GM23338 (cell line): ENCODE measurements at regions not wholly inside any gene's neighbourhood (a gene's known extent, or its start where the extent isn't known, plus 50 kb on each side); places are given as distances from the start of the nearest gene placed in this dataset.

Experiments
- ATAC-seq: fragments of 200-7000 bp; cut with Tn5 transposase; 3 replicates; pipeline ENCODE4 v1.9.1; 2020
- DNase-seq: peaks from one replicate; pipeline ENCODE4 v3.0.0-alpha.2; 2015; ENCODE audit warnings: low spot score
- H2AFZ ChIP-seq: fragments of 200-600 bp; sonication (generic); 2 replicates; pipeline ENCODE4 v1.8.0; 2016; ENCODE audit warnings: antibody characterized with exemption, mild to moderate bottlenecking, moderate library complexity
- H3F3A ChIP-seq: fragments of 200-600 bp; sonication (generic); replicated peaks from 2 replicates; pipeline ENCODE4 v1.8.0; 2017; ENCODE audit warnings: antibody characterized with exemption, mixed run types, low read depth
- H3K27ac ChIP-seq: fragments of 200-600 bp; sonication (generic); 2 replicates; pipeline ENCODE4 v1.6.1; 2016; ENCODE audit warnings: low read depth
- H3K27me3 ChIP-seq: fragments of 200-600 bp; sonication (generic); 2 replicates; pipeline ENCODE4 v1.8.0; 2016; ENCODE audit warnings: mild to moderate bottlenecking, mixed run types, moderate library complexity; ENCODE audit not compliant: insufficient read depth
- H3K36me3 ChIP-seq: fragments of 200-600 bp; sonication (generic); 2 replicates; pipeline ENCODE4 v1.8.0; 2016; ENCODE audit warnings: mild to moderate bottlenecking; ENCODE audit not compliant: insufficient read depth
- H3K4me1 ChIP-seq: fragments of 200-600 bp; sonication (generic); 2 replicates; pipeline ENCODE4 v1.8.0; 2016; ENCODE audit warnings: mild to moderate bottlenecking, moderate library complexity; ENCODE audit not compliant: insufficient read depth
- H3K4me2 ChIP-seq: fragments of 200-600 bp; sonication (generic); 2 replicates; pipeline ENCODE4 v1.7.1; 2017; ENCODE audit warnings: mixed run types
- H3K4me3 ChIP-seq: fragments of 200-600 bp; sonication (generic); 2 replicates; pipeline ENCODE4 v1.6.1; 2016; ENCODE audit warnings: mixed run types
- H3K79me2 ChIP-seq: fragments of 200-600 bp; sonication (generic); replicated peaks from 2 replicates; pipeline ENCODE4 v1.8.0; 2017; ENCODE audit warnings: mild to moderate bottlenecking; ENCODE audit not compliant: insufficient read depth
- H3K9me2 ChIP-seq: fragments of 200-600 bp; sonication (generic); 2 replicates; pipeline ENCODE4 v1.8.0; 2017; ENCODE audit not compliant: insufficient read depth
- H4K20me1 ChIP-seq: fragments of 200-600 bp; sonication (generic); replicated peaks from 2 replicates; pipeline ENCODE4 v1.8.0; 2017; ENCODE audit warnings: mild to moderate bottlenecking; ENCODE audit not compliant: insufficient read depth
- H3K27ac Mint-ChIP-seq: 2 replicates; pipeline ENCODE4 v1.8.0; 2020; ENCODE audit warnings: inconsistent platforms, mild to moderate bottlenecking, moderate library complexity, mixed read lengths
- H3K27me3 Mint-ChIP-seq: 3 replicates; pipeline ENCODE4 v1.8.0; 2022; ENCODE audit warnings: low read depth, mild to moderate bottlenecking, moderate library complexity, mixed read lengths, inconsistent platforms; ENCODE audit not compliant: insufficient read depth, poor library complexity
- H3K36me3 Mint-ChIP-seq: 3 replicates; pipeline ENCODE4 v1.8.0; 2021; ENCODE audit warnings: low read depth, mild to moderate bottlenecking, inconsistent platforms, moderate library complexity, mixed read lengths
- H3K4me1 Mint-ChIP-seq: 3 replicates; pipeline ENCODE4 v1.8.0; 2020; ENCODE audit warnings: mild to moderate bottlenecking, inconsistent platforms, mixed read lengths
- H3K4me3 Mint-ChIP-seq: 3 replicates; pipeline ENCODE4 v1.8.0; 2021; ENCODE audit warnings: moderate library complexity, mild to moderate bottlenecking, inconsistent platforms, mixed read lengths
- H3K9me3 Mint-ChIP-seq: 3 replicates; pipeline ENCODE4 v1.8.0; 2020; ENCODE audit warnings: moderate library complexity, mild to moderate bottlenecking, inconsistent platforms, mixed read lengths
- CREB1 ChIP-seq: fragments of 250-450 bp; sonication (Bioruptor Pico); IDR thresholded peaks from 2 replicates; pipeline ENCODE4 v1.5.0; 2020; ENCODE audit warnings: low read depth, mild to moderate bottlenecking, moderate library complexity
- EZH2 ChIP-seq: fragments of 200-600 bp; sonication (generic); IDR thresholded peaks from one replicate; pipeline ENCODE4 v1.8.0; 2017; ENCODE audit warnings: antibody characterized with exemption, mild to moderate bottlenecking, low read depth; ENCODE audit not compliant: unreplicated experiment
- EZH2phosphoT487 ChIP-seq: fragments of 200-600 bp; sonication (generic); IDR thresholded peaks from one replicate; pipeline ENCODE4 v1.8.1; 2018; ENCODE audit warnings: antibody characterized with exemption; ENCODE audit not compliant: unreplicated experiment
- JUNB ChIP-seq: IDR thresholded peaks from one replicate; pipeline ENCODE4 v1.6.1; 2016; ENCODE audit warnings: antibody characterized with exemption; ENCODE audit not compliant: unreplicated experiment
- NANOG ChIP-seq: IDR thresholded peaks from 2 replicates; pipeline ENCODE4 v1.6.1; 2016; ENCODE audit warnings: antibody characterized with exemption, borderline replicate concordance
- POLR2AphosphoS5 ChIP-seq: IDR thresholded peaks from 2 replicates; pipeline ENCODE4 v1.6.1; 2016; ENCODE audit warnings: antibody characterized with exemption, low read depth
- STAT1 ChIP-seq: IDR thresholded peaks from one replicate; pipeline ENCODE4 v1.6.1; 2016; ENCODE audit warnings: antibody characterized with exemption; ENCODE audit not compliant: unreplicated experiment
- ZNF114 ChIP-seq: fragments of 250-450 bp; sonication (Bioruptor Pico); IDR thresholded peaks from 2 replicates; pipeline ENCODE4 v1.5.0; 2020; ENCODE audit warnings: mild to moderate bottlenecking, moderate library complexity
- ZNF331 ChIP-seq: fragments of 250-450 bp; sonication (Bioruptor Pico); IDR thresholded peaks from 2 replicates; pipeline ENCODE4 v1.5.0; 2020; ENCODE audit warnings: low read depth, mild to moderate bottlenecking, moderate library complexity
- ZNF462 ChIP-seq: fragments of 250-450 bp; sonication (Bioruptor Pico); IDR thresholded peaks from 2 replicates; pipeline ENCODE4 v1.5.0; 2020; ENCODE audit warnings: mild to moderate bottlenecking, moderate library complexity
- TF ChIP-seq, protein P1 (sequence below), 2 experiments: fragments of 200-600 bp in 1 of 2; sonication (generic) in 1 of 2; conservative IDR thresholded peaks; 2 replicates each; pipeline versions ENCODE4 v1.5.1 to v1.6.1; 2016 to 2017; ENCODE audit warnings: antibody characterized with exemption in 2 of 2, low read depth in 2 of 2, mild to moderate bottlenecking in 2 of 2, moderate library complexity in 1 of 2
- TF ChIP-seq, protein P2 (sequence below): IDR thresholded peaks from 2 replicates; pipeline ENCODE4 v1.6.1; 2016; ENCODE audit warnings: antibody characterized with exemption
- TF ChIP-seq, protein P3 (sequence below): IDR thresholded peaks from one replicate; pipeline ENCODE4 v1.6.1; 2018; ENCODE audit warnings: antibody characterized with exemption; ENCODE audit not compliant: unreplicated experiment

- H4K20me1 ChIP-seq = no peaks in the 10 kb centered on the region
- H3F3A ChIP-seq = no peaks in the 10 kb centered on the region
- DNase-seq = no peak
- ATAC-seq = no peak
- Mint-ChIP-seq H3K4me1 (peaks cover 14% of the 10 kb centered on the region), H3K9me3 (no peaks in the 10 kb centered on the region), H3K36me3 (no peaks in the 10 kb centered on the region), H3K4me3 (no peak overlapping the region), H3K27me3 (peaks cover 6% of the 10 kb centered on the region), H3K27ac (no peak overlapping the region)
- no peaks in the 10 kb centered on the region for H3K27me3 ChIP-seq
- H3K9me2 ChIP-seq = no peaks in the 10 kb centered on the region
- H3K36me3 ChIP-seq = no peaks in the 10 kb centered on the region
- TF ChIP-seq STAT1 (no peak), ZNF331 (CRISPR knock-in tag) (no peak), NANOG (no peak), CREB1 (CRISPR knock-in tag) (no peak), EZH2 (no peak), ZNF462 (CRISPR knock-in tag) (no peak), POLR2AphosphoS5 (no peak), EZH2phosphoT487 (no peak), ZNF114 (CRISPR knock-in tag) (no peak), JUNB (no peak)
- TF ChIP-seq, protein P1, sequence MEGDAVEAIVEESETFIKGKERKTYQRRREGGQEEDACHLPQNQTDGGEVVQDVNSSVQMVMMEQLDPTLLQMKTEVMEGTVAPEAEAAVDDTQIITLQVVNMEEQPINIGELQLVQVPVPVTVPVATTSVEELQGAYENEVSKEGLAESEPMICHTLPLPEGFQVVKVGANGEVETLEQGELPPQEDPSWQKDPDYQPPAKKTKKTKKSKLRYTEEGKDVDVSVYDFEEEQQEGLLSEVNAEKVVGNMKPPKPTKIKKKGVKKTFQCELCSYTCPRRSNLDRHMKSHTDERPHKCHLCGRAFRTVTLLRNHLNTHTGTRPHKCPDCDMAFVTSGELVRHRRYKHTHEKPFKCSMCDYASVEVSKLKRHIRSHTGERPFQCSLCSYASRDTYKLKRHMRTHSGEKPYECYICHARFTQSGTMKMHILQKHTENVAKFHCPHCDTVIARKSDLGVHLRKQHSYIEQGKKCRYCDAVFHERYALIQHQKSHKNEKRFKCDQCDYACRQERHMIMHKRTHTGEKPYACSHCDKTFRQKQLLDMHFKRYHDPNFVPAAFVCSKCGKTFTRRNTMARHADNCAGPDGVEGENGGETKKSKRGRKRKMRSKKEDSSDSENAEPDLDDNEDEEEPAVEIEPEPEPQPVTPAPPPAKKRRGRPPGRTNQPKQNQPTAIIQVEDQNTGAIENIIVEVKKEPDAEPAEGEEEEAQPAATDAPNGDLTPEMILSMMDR (conservative IDR thresholded peaks at IDR 0.05; ENCODE audit: low read depth in 2 of 2) = no peak
- TF ChIP-seq, protein P2, sequence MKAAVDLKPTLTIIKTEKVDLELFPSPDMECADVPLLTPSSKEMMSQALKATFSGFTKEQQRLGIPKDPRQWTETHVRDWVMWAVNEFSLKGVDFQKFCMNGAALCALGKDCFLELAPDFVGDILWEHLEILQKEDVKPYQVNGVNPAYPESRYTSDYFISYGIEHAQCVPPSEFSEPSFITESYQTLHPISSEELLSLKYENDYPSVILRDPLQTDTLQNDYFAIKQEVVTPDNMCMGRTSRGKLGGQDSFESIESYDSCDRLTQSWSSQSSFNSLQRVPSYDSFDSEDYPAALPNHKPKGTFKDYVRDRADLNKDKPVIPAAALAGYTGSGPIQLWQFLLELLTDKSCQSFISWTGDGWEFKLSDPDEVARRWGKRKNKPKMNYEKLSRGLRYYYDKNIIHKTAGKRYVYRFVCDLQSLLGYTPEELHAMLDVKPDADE = no peak
- TF ChIP-seq, protein P3, sequence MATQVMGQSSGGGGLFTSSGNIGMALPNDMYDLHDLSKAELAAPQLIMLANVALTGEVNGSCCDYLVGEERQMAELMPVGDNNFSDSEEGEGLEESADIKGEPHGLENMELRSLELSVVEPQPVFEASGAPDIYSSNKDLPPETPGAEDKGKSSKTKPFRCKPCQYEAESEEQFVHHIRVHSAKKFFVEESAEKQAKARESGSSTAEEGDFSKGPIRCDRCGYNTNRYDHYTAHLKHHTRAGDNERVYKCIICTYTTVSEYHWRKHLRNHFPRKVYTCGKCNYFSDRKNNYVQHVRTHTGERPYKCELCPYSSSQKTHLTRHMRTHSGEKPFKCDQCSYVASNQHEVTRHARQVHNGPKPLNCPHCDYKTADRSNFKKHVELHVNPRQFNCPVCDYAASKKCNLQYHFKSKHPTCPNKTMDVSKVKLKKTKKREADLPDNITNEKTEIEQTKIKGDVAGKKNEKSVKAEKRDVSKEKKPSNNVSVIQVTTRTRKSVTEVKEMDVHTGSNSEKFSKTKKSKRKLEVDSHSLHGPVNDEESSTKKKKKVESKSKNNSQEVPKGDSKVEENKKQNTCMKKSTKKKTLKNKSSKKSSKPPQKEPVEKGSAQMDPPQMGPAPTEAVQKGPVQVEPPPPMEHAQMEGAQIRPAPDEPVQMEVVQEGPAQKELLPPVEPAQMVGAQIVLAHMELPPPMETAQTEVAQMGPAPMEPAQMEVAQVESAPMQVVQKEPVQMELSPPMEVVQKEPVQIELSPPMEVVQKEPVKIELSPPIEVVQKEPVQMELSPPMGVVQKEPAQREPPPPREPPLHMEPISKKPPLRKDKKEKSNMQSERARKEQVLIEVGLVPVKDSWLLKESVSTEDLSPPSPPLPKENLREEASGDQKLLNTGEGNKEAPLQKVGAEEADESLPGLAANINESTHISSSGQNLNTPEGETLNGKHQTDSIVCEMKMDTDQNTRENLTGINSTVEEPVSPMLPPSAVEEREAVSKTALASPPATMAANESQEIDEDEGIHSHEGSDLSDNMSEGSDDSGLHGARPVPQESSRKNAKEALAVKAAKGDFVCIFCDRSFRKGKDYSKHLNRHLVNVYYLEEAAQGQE = no peak
- no peak overlapping the region for H3K4me2 ChIP-seq
- no peak overlapping the region for H3K27ac ChIP-seq
- no peaks in the 10 kb centered on the region for H3K79me2 ChIP-seq
- H3K4me3 ChIP-seq = no peak overlapping the region
- no peak overlapping the region for H2AFZ ChIP-seq
- H3K4me1 ChIP-seq = no peaks in the 10 kb centered on the region; the same call in 1 of the 2 replicates
These were observed 58.7 kb upstream of the GALNT10 start for GRCh38 chr5:154131817-154132216.
